NCI-H1048 (cell line): ENCODE measurements at regions not wholly inside any gene's neighbourhood (a gene's known extent, or its start where the extent isn't known, plus 50 kb on each side); places are given as distances from the start of the nearest gene placed in this dataset.

Experiments used
- DNase-seq: peaks from one replicate; lab custom pipeline; 2025; lab: John Stamatoyannopoulos, UW

DNA sequence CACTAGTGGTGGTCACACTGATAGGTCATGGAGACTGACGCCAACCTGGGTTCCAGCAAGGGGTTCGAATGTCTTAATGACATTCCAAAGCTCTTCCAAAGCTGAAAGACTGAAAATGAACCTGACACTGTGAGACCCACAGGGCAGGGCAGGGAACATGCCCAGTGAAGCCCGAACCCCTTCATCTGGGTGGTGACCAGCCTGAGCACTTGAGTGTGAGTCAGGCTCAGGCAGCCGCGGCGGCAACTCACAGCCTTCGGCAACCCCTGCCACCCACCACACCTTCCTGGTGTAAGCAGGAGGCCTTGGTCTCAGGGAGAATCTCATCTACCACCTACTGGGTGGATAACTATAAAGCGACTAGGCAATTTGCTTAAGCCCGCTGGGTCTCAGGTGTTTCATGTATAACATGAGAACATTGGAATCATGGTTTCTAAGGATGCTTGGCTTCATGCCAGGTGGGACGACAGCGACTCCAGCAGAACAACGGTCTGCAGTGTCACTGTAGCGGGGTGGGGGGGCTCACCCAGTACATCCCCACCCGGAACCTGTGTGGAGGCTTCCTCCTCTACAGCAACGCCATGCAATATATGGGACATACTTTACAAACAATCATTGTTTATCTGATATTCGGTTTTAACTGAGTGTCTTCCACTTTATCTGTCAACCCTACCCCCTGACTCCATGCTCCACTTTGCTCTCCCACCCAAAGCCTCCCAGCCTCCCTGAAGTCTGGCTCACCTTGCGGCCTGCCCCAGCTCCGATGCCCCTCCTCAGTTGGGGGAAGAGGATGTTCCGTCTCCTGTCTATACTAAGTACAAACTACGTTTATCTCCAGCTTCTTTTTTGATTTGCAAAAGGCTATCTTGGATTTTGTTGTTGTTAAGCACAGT lies 125.0 kb upstream of the MEF2A start:
- no peak for DNase-seq

DNA sequence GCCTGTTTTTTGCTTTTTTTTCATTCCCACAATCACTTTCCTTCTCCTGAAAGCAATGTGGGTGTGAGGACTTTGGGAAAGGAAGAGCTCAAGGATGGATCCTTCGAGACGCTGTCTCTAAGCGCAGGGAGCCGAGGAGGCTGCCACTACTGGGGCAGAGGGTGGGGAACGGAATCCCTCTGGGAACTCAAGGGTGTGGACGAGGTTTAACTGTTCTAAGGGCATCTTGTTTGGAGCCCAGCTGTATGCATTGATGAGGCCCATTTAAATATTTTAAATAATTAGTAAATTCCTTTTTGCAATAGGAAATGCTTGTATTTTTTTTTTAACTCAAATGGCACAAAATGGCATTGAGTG lies 124.4 kb upstream of the MEF2A start:
- DNase-seq: no peak

DNA sequence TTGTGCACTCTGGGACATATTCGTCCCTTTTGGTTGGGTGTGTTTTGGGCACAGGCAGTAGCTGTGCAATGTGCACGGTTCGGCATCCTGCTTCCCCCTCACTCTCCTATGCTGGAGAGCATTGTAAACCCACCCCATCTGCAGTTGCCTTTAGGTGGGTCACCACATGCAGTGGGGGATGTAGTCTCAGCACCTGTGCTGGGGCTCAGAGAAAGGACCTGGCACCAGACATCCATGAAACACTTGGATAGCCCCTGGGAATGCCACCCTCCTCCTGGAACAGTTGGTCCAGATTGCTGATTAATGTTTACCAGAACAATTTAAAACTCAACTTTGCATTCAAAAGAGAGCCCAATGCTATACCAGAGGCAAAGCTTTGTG lies 123.9 kb upstream of the MEF2A start:
- no peak for DNase-seq

DNA sequence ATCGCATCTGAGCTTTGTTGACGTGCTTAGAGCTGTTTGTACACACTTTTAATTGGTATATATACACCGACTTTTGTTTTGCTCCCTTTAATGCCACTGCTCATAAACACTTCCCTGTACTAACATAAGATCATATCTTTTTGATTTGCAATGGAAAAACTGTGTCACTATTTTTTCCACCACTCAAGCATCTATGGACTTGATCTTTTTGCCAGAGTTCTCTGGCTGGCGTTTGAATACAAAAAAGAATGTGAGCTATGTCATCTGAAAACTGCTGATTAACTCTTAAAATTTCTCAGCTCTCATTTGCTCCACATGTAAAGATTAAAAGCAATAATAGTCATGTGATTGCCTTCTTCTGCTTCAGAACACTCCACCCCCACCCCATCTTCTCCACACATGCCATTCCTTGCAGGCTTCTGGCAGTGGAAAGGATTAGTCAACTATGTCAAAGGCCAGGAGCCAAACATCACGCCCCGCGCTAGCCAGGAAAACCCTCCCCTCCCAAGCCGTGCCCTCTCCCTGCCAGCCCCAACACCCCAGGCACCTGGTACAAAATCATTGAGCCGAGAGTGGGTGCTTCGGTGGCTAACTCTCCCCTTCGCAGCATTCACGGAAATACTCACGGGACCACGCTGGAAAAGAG lies 123.4 kb upstream of the MEF2A start:
- DNase-seq: no peak

DNA sequence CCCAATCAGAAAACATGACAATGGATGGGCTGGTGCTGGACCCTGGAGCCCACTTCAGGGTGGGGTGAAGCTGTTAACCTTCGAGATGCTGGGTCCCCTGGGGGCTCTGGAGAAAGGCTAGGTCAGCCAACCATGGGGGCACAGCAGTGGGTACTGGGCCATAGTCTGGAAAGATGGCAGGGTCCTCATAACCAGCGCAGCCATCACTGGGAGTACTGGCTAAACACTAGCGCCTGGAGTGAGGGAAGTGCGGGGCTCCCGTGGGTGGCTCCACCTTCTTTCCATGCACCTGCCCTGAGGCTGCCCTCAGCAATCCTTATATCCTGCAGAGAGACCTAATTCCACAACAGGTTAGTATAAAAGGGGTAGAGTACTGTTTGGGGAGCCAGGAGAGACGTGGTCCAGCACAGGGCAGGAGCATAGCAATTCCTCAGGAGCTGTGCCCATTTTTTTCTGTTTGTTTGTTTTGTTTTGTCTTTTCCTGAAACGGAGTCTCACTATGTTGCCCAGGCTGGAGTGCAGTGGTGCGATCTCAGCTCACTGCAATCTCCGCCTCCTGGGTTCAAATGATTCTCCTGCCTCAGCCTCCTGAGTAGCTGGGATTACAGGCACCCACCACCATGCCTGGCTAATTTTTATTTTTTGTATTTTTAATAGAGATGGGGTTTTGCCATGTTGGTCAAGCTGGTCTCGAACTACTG lies 122.6 kb upstream of the MEF2A start:
- no peak for DNase-seq

DNA sequence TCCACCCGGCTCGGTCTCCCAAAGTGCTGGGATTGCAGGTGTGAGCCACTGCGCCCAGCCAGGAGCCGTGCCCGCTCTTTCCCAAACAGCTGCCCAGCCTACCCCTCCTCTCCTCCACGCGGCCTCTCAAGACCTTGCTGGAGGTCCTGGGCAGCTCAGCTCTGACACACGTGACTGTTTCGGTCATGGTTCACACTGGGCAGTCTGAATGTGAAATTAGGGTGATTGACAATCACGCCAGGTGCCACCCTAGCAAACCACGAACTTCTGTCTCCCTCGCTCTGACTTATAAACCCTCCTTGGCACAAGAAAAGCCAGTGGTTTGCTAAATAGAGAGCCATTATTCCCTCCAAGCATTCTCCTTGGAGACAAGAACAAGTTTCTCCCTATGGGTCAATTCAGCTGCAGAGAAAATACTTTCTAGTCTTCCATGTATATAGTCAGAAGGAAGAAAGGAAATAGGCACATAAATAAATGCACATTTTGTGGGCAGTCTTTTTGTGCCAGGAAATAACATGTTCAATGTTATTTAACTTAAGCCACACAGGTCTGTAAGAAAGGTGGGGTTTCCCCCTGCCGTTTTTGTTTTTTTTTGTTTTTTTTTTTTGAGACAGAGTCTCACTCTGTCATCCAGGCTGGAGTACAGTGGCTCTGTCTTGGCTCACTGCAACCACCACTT lies 121.9 kb upstream of the MEF2A start:
- no peak for DNase-seq

DNA sequence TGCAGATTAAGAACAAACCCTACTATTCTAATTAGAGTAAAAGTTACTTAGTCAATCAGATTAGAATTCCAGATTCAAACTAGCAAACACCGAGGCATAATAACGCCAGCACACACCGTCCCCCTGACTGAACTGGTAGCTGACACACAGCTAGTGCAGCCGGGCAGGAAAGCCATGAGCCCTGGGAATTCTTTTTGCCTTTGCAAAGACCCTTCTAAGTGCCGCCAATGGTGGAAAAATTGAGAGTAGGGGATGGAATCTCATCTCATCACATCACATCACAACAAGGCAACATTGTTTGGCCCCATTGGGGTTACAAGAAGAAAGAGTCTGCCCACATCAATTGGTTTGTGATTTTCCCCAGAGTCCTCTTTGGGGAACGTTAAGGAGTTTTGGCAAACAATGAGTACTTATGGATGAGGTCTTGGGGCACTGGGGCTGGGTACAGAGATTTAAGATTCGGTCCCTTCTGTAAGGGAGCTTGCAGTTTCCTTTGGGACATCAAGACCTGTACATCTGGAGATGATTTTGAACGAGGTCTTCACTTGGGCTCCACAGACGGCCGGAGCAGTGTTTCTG lies 120.4 kb upstream of the MEF2A start:
- DNase-seq: no peak

DNA sequence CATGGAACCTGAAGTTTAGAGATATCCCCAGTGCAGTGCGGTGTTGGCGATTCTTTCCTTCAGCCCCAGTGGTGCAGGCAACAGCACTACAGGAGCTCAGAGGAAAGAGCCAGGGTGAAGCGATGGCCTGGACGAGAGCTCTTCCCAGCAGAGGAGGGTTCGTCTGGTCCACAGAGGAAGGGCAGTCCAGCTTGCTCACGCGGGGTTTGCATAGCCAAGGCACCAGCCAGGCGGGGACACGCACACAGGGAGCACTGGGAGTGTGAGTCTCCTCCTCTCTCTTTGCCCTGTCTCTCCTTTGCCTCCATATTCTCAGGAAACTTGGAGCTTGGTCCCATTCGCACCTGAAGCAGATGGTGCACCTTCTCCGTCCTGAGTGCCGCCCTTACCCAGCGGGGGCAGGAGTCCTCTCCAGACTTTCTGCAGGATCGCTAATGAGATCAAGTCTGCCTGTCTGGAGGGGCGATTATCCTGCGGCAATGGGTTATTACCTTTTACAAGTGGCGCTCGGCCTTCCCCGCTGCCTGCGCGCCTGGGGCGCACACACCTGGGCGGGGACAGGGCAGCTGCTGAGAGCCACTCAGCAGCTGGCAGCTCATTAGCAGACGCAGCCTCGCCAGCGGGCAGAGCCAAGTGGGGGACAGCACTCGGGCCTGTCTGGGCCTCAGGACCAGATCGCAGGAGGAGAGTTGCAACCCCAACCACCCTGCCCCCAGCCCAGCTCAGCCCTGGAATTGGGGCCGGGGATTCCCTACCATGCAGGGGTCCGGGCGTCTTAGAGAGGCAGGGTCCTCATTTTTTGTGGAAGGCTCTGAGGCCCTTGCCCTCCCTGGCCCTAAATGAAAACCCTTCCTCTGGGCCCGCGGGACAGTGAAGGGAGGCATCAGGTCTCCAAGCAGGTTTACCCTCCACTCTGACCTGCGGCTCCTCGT lies 119.0 kb upstream of the MEF2A start:
- DNase-seq: no peak

DNA sequence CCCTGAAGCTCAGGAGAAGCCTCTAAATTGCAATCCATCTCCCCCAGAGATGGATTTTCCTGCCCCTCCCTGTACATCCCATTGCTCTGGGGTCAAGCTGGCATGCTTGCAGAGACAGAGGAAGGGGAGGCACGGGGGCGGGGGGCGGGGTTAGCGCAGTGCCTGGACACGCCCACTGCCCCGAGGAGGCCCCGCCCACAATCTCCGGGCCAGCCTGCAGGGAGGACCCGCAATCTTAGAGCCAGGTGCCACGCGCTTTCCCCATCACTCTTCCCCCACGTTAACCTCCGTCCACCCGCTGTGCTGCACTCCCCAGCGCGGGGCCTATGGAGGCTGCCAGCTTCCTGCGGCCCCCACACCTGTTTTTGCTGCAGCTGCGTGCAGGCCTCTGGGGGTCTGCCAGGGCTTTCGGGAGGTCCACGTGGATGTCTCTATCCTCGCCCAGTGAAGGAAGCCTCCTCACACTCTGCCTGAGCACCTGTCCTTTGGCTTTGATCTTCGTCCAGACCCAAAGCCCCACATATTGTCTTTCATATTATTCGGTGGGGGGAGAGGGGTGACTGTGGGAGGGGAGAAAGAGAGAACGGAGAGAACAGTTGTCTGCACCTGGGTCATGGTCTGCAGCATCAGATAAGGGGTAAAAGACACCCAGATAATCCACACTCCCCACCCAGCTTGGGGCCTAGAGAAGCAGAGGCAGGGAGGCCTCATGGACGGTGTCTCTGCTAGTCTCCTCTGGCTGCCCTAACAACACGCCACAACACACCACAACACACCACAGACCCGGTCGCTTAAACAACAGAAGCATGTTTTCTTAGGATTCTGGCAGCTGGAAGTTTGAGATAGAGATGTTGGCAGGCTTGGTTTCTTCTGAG lies 118.0 kb upstream of the MEF2A start:
- no peak for DNase-seq

DNA sequence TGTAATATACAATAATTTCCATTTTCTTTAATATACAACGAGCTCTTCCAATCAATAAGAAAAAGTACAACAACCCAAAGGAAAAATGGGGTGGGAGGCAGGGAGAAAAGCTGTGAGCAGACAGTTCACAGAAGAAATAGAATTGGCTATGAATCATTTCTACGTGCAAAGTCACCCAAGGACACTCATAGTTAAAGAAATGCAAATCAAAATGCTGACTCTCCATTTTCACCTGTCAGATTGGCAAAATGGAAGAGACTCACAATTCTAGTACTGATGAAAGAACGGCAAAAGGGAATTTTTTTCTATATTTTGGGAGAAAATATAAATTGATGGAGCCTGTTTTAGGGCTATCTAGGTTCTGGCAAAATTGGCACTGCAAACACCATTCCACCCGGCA lies 116.3 kb upstream of the MEF2A start:
- no peak for DNase-seq

DNA sequence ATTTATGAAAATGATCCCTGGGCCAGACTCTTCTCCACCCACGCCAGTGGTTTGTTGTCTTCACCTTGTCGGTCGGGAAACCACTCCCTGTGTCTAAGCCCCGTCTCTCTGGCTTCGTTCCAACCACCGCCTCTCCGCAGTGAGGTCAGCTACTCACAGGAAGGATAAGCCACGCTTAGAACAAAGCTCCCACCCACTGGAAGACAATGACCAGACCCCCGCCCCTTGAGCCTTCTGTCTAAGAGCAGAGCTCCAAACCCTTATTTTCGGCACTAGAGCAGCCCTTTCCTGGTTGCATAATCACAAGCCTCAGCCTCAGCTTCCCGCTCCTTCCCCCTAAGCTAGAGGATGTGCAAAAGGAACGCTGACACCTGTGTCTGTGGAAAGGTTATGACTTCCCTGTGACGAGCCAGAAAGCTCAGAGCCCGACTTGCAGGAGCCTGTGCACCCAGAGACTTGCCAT lies 114.9 kb upstream of the MEF2A start:
- no peak for DNase-seq

DNA sequence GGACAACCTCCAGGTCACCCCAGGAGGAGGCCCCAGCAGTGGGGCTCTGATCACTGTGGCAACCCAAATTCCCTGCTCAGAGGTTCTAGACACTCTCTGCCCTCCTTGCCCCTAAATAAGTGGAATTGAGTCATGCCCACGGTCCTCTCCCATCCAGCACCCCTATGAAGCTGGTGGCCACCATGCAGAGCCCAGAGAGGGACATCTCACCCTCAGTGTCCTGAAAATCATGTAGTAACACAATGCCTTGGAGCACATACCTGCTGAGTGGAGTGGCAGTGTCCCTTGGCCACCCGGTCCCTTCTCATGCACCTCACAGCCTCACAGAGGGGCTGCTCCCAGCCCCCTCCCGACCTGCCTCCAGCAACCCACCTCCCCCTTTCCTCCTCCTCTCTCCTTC lies 114.3 kb upstream of the MEF2A start:
- DNase-seq: no peak

DNA sequence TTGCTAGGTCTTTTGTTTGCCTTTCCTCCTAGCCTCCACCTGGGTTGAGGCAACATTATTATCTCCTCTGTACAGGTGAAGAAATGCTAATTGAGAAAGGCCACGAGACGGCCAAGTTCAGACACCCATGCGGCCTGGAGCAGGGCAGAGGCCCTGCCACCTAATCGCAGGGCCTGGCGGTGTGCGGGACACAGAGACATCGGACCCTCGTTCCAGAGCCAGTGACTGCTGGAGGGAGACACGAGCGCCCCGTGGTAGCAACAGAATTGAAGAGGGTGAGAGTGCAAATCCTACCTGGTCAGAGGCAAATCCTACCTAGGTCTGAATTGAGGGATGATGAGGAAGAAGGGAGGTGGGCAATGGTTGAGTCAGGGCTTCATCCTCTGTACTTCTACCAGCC lies 113.8 kb upstream of the MEF2A start:
- no peak for DNase-seq

DNA sequence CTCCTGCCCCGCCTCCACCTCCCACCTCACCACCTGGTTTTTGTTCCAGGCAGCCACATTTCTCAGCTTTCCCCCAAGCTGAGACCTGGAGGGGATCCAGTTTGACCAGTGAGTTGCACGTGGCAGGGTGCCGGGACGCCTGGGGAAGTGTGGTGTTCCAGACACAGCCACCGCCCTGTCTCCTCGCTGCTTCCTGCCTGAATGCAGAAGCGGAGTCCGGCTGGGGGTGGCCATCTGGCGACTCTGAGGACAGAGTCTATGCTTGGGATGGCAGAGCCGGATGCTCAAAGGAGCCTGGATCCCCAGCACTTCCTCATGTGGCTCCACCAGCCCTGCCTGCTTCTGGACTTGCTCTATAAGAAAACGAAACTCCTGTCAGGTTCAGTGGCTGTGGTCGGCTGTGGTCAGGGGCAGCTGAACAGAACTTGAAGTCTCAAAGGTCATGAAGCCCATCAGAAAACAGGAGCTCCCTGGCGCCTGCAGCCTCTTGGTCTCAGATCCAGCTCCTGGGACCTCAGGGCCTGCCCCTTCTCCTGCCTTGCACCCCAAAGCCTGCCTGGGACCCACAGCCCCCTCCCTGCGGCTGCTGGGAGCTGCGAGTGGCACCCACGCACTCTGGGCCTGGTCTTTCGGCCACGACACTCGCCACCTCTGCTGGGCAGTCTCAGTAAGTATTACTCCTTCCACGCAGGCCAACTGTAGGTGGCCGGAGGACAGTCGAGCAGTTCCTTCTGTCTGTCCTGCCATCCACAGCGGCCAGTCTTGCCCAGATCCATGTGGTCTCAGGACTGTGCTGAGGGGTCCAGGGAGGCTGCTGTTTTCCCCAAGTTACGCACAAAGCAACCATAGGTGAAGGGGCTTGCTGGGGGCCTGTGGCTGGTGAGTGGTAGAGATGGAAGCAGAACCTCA lies 112.8 kb upstream of the MEF2A start:
- DNase-seq: no peak

DNA sequence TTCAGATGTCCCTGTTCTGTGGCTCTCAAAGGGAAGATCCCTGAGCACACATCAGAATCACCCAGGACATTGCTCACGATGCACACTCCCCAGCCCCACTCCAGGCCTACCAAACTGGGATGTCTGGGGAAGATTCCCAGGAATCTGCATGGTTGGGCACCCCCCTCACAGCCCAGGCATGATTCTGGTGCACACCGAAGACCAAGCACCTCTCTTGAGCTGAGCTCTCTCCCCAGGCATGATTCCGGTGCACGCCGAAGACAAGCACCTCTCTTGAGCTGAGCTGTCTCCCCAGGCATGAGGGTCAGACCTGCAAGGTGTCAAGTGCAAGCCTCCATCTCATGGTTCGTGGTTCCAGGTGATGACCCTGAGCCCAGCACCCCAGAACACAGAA lies 112.2 kb upstream of the MEF2A start:
- DNase-seq: no peak

DNA sequence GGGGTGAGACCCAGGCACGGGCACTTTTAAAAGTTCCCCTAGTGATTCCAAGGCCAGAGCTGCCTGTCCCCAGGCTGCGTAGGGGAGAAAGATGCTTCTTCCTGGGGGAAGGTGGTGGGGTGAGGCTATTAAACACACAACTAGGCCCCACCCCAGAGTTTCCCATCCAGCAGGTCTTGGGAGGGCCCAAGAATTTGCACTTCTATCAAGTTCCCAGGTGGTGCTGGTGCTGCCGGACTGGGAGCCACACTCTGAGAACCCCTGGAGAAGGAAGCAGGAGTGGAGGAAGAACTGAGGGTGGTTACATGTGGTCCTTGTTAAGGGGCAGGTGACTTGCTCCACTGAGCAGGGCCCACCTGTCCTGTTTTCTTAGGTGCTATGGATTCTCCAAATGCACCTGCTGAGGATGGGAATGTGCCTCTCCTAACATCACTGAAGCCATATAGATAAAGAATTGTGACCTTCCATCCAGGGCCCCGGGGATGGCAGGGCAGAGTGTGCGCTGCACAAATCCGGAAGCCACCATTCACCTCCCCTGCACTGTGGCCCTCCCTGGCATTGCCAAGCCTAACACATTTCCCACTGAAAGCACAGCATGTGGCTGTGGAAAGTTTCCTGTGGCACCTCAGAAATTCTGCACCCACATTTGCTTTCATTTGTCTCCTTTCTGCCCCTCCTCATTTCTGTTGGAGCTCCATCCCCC lies 111.5 kb upstream of the MEF2A start:
- DNase-seq: no peak

DNA sequence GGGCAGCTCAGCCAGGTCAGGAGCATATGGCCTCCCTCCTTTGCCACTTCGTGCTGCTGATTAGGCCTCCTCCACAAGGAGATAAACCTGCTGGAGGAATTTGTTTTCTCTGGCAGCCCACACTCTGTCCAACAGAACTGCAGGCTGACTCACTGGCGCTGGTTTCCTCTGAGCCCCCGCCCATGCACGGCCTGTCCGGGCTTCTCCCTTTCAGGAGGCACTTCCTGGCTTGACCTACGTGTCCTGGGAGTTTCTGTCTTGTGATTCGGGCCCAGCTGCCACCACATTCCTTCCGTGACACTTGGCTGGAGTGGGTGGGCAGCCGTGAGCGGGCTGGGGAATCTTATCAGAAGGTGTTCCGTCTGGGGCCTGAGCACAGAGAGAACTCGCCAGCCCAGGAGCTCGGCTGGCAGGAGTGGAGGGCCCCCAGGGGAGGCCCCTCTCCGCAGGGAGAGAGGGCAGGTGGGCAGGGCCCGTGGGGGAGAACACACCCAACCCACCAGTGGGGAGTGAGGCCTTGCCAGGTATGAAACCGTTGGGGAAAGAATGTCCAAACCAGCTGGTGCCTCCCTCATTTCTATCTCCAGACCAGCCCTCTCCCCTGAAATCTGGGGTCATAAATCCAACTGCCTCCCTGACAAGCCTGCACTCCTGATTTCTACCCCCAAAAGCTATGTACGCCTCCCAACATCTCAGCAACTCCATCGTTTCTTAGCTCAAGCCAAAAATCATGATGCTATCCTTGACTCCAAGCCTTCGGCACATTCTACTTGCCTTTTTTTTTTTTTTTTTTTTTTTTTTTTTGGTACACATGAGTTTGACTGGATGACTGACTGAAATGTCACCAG lies 110.6 kb upstream of the MEF2A start:
- DNase-seq: no peak
